ENCODE measurements at regions not wholly inside any gene's neighbourhood (a gene's known extent, or its start where the extent isn't known, plus 50 kb on each side); places are given as distances from the start of the nearest gene placed in this dataset.

- H3K4me3 ChIP-seq: no peak overlapping the region
- no peak for FAIRE-seq
- H3K36me3 ChIP-seq: no peaks in the 10 kb centered on the region
- no peak for DNase-seq
- H3K27ac ChIP-seq: no peak overlapping the region
- ATAC-seq: no peak
- intact Hi-C loops (cut with DNase I): no loop called here
- peaks cover 0 to 4% (median 0%) of the 10 kb centered on the region in 4 donors for H3K27me3 ChIP-seq
- H3K4me1 ChIP-seq: no peaks in the 10 kb centered on the region
- H3K9me3 ChIP-seq: no peaks in the 10 kb centered on the region
- 59 to 80% methylated on average over 3 of the region's 3 CpGs for WGBS, 2 donors
- TF ChIP-seq CTCF (IDR thresholded peaks at IDR 0.05): no peak
Measured at GRCh38 chr10:8424555-8425211, 370.2 kb downstream of the GATA3 start.

- Histone ChIP-seq H3K4me1 (no peaks in the 10 kb centered on the region), H3K27ac (no peak overlapping the region), H3K36me3 (no peaks in the 10 kb centered on the region), H3K4me3 (no peak overlapping the region), H3K27me3 (peaks cover 0 to 4% (median 0%) of the 10 kb centered on the region in 4 donors), H3K9me3 (no peaks in the 10 kb centered on the region)
- DNase-seq: no peak
- no peak for ATAC-seq
- TF ChIP-seq CTCF (IDR thresholded peaks at IDR 0.05): no peak
- intact Hi-C loops (cut with DNase I): no loop called here
- 49 to 65% methylated on average over 4 of the region's 4 CpGs for WGBS, 2 donors
- FAIRE-seq: no peak
Measured at GRCh38 chr10:8428654-8429053, 374.2 kb downstream of the GATA3 start.

- no peak for FAIRE-seq
- Histone ChIP-seq H3K36me3 (no peaks in the 10 kb centered on the region), H3K9me3 (no peaks in the 10 kb centered on the region), H3K27me3 (peaks cover 0 to 4% (median 0%) of the 10 kb centered on the region in 4 donors), H3K4me3 (no peak overlapping the region), H3K27ac (no peak overlapping the region), H3K4me1 (no peaks in the 10 kb centered on the region)
- TF ChIP-seq CTCF (IDR thresholded peaks at IDR 0.05): no peak
- DNase-seq: no peak
- no peak for ATAC-seq
- intact Hi-C loops (cut with DNase I): no loop called here
- WGBS, 2 donors: 17 to 18% methylated on average over 3 of the region's 3 CpGs
Measured at GRCh38 chr10:8430321-8430720, 375.8 kb downstream of the GATA3 start.

- FAIRE-seq: no peak
- Histone ChIP-seq H3K27ac (no peak overlapping the region), H3K4me1 (no peaks in the 10 kb centered on the region), H3K4me3 (no peak overlapping the region), H3K36me3 (no peaks in the 10 kb centered on the region), H3K27me3 (peaks cover 0 to under 1% (median 0%) of the 10 kb centered on the region in 4 donors), H3K9me3 (no peaks in the 10 kb centered on the region)
- DNase-seq: no peak
- WGBS, 2 donors: 10 to 12% methylated on average over 1 of the region's 1 CpG
- intact Hi-C loops (cut with DNase I): no loop called here
- ATAC-seq: no peak
- TF ChIP-seq CTCF (IDR thresholded peaks at IDR 0.05): no peak
Measured at GRCh38 chr10:8431511-8431910, 377.0 kb downstream of the GATA3 start.

GRCh38 chr10:8435186-8436055, 380.9 kb downstream of the GATA3 start:
- TF ChIP-seq CTCF (IDR thresholded peaks at IDR 0.05): no peak
- FAIRE-seq (no peak), DNase-seq (no peak), ATAC-seq (no peak)
- Histone ChIP-seq H3K36me3 (no peaks in the 10 kb centered on the region), H3K27me3 (no peaks in the 10 kb centered on the region), H3K9me3 (no peaks in the 10 kb centered on the region), H3K4me3 (no peak overlapping the region), H3K27ac (no peak overlapping the region), H3K4me1 (no peaks in the 10 kb centered on the region)
- intact Hi-C loops (cut with DNase I): no loop called here
- 50 to 57% methylated on average over 10 of the region's 10 CpGs for WGBS, 2 donors
